A673 (cell line): ENCODE measurements at regions not wholly inside any gene's neighbourhood (a gene's known extent, or its start where the extent isn't known, plus 50 kb on each side); places are given as distances from the start of the nearest gene placed in this dataset.

ENCODE experiments used
- CTCF ChIP-seq: fragments of 300-800, 200-600 bp; sonication (generic); conservative IDR thresholded peaks from 2 replicates; pipeline ENCODE4 v1.5.1; 2017; ENCODE audit warnings: low read depth, mild to moderate bottlenecking, antibody characterized with exemption, low read length, moderate library complexity, mixed read lengths
- EZH2 ChIP-seq: fragments of 200-600 bp; sonication (generic); IDR thresholded peaks from 2 replicates; pipeline ENCODE4 v1.6.1; 2017; ENCODE audit warnings: borderline replicate concordance, low read depth, mild to moderate bottlenecking, mixed read lengths, antibody characterized with exemption, low read length; ENCODE audit not compliant: poor library complexity, severe bottlenecking

- no peak for TF ChIP-seq CTCF
- no peak for TF ChIP-seq EZH2
Observed at GRCh38 chr2:111219285-111219684, 98.6 kb downstream of the BCL2L11 start.
